GM20000 (cell line): ENCODE measurements at regions not wholly inside any gene's neighbourhood (a gene's known extent, or its start where the extent isn't known, plus 50 kb on each side); places are given as distances from the start of the nearest gene placed in this dataset.

Experiments used
- DNase-seq: peaks from one replicate; pipeline ENCODE4 v3.0.0; 2012; ENCODE audit warnings: low spot score
- CTCF ChIP-seq: IDR thresholded peaks from 2 replicates; pipeline ENCODE4 v1.5.1; 2012; ENCODE audit warnings: mild to moderate bottlenecking, control low read depth; ENCODE audit errors: extremely low read depth, missing control alignments

GRCh38 chr7:41504214-41504980 is 198.5 kb downstream of the INHBA start:
- no peak for DNase-seq
- TF ChIP-seq CTCF, result no peak

GRCh38 chr7:41503438-41503837 is 199.5 kb downstream of the INHBA start:
- TF ChIP-seq CTCF, result no peak
- no peak for DNase-seq

DNA sequence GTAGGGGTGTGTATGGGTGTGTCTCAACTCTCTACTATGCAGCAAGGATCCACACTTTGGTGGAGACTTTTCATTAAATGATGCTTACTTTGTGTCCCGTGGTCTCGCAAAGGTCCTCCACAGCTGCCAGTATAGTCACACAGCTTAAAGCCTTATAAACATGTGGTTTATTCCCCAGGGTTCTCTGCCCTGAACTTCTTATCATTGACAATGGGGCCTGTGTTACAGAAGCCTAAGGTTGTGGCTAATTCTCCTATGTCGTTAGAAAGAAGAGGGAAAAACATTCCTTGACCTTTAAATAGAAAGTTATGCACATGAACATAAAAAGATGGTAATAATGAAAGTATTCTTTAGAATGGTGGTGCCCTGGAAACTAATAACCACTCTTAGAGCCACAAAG is 201.4 kb downstream of the INHBA start:
- no peak for DNase-seq
- TF ChIP-seq CTCF, result no peak

DNA sequence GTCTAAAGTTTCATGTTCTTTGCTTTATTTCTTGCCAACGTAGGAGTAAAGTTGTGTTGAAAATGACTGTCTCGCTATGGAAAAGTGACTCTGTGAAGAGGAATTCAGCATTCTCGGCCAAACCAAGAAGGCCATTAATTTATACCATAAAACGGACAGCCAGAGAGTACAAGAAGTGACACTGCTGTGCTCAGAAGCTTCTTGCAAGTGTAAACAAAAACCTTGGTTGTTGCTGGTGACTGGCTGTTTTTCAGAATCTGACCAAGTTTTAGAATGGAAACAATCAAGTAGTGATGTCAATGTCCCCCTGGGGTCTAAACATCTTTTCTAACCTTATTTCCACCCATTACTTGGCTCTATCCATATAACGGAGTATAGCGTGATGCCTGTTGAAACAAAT is 201.9 kb downstream of the INHBA start:
- no peak for DNase-seq
- TF ChIP-seq CTCF, result no peak

DNA sequence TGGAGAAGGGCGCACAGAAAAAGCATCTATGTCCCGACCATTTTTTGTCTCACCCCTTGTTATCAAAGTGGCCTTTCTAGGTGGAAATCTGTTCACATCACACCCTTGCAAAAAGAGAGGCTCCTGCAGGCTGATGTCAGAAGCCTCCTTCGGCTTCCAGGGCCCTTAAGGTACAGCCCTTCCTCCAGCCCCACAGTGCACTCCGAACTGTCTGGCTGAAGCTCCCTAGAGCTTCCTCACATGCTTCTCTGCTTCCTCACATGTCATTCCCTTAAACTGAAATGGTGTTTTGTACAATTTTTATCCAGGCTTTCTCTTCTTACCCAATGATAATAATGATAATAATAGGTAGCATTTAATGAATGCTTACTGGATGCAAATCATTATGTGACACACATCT is 210.3 kb downstream of the INHBA start:
- DNase-seq, result no peak
- no peak for TF ChIP-seq CTCF

DNA sequence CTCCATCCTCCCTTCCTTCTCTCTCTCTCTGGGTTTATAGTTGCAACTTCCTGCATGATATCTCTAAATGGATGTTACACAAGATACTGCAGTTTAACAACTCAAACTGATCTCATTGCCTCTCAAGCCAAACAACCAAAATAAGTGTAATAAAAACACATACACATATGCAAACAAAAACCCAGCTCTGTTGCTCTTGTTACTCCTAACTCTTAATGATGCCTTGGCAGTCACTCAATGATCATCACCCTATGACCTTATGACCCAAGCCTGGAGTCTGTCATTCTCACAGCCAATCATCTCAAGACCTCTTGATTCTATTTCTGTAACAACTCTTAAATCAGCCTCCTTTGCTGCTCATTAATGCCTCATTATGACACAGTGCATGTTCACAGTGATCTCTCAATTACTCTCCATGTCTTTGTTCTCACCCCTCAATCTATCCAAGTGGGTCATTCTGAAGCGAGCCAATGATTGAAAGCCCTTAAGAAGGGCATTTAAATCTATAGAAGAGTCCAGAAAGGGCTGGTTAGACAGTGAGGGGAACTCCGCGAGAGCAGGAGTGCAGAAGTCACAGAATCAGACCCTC is 210.9 kb downstream of the INHBA start:
- DNase-seq, result no peak
- TF ChIP-seq CTCF, result no peak

DNA sequence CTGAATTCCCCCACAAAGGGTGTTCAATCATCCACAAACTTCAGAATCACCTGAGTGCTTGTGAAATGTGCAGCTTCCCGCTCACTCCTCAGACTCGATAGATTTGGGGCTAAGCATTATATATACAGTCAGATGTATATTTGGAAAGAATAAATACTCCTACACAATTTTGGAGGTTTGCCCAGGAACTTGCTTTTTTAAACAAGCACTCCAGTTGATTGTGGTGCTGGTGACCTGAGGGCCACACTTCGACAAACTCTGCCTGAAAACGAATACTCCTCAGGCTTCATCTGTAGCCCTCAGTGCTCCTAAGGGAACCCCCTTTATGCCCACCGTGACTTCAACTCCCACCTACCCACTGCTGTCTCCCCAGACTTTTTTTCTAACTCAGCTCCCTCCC is 211.6 kb downstream of the INHBA start:
- DNase-seq, result no peak
- no peak for TF ChIP-seq CTCF
